Endodermal cell (in vitro differentiated cells): ENCODE measurements at regions not wholly inside any gene's neighbourhood (a gene's known extent, or its start where the extent isn't known, plus 50 kb on each side); places are given as distances from the start of the nearest gene placed in this dataset.

ENCODE experiments used
- DNase-seq: peaks from one replicate; pipeline ENCODE4 v3.0.0-alpha.2; 2017
- H3K27ac ChIP-seq: 2 replicates; pipeline ENCODE4 v1.5.1; 2013; ENCODE audit warnings: mild to moderate bottlenecking, low read depth, low read length, moderate library complexity
- H3K27me3 ChIP-seq: 2 replicates; pipeline ENCODE4 v1.6.1; 2013; ENCODE audit warnings: mild to moderate bottlenecking, low read length, moderate library complexity; ENCODE audit not compliant: insufficient read depth, control insufficient read depth, poor library complexity, severe bottlenecking
- H3K36me3 ChIP-seq: 2 replicates; pipeline ENCODE4 v1.7.0; 2013; ENCODE audit warnings: mild to moderate bottlenecking, low read length, moderate library complexity; ENCODE audit not compliant: control insufficient read depth, insufficient read depth
- H3K4me1 ChIP-seq: one replicate; pipeline ENCODE4 v1.7.0; 2013; ENCODE audit warnings: low read length; ENCODE audit not compliant: control insufficient read depth, insufficient read depth
- H3K4me3 ChIP-seq: 2 replicates; pipeline ENCODE4 v1.5.1; 2013; ENCODE audit warnings: mild to moderate bottlenecking, low read length, moderate library complexity
- H3K9ac ChIP-seq: 2 replicates; pipeline ENCODE4 v1.6.1; 2013; ENCODE audit warnings: mild to moderate bottlenecking, low read length, moderate library complexity; ENCODE audit not compliant: poor library complexity, severe bottlenecking; ENCODE audit errors: extremely low read depth
- H3K9me3 ChIP-seq: 2 replicates; pipeline ENCODE4 v1.6.1; 2013; ENCODE audit warnings: mild to moderate bottlenecking, low read length, moderate library complexity; ENCODE audit not compliant: control insufficient read depth
- H3K27ac Mint-ChIP-seq: 2 replicates; pipeline ENCODE4 v1.8.0; 2020; ENCODE audit warnings: mixed read lengths
- H3K27me3 Mint-ChIP-seq: 2 replicates; pipeline ENCODE4 v1.8.0; 2021; ENCODE audit warnings: mild to moderate bottlenecking, mixed read lengths; ENCODE audit not compliant: insufficient read depth
- H3K36me3 Mint-ChIP-seq: 2 replicates; pipeline ENCODE4 v1.8.0; 2020; ENCODE audit warnings: low read depth, mixed read lengths
- H3K4me1 Mint-ChIP-seq: 2 replicates; pipeline ENCODE4 v1.8.0; 2020; ENCODE audit warnings: mixed read lengths
- H3K4me3 Mint-ChIP-seq: 2 replicates; pipeline ENCODE4 v1.8.0; 2020; ENCODE audit warnings: mild to moderate bottlenecking, moderate library complexity, mixed read lengths
- H3K9me3 Mint-ChIP-seq: 2 replicates; pipeline ENCODE4 v1.8.0; 2020; ENCODE audit warnings: mild to moderate bottlenecking, mixed read lengths
- CTCF ChIP-seq: fragments of 200-600 bp; sonication (generic); conservative IDR thresholded peaks from 2 replicates; pipeline ENCODE4 v1.5.0; 2021; ENCODE audit warnings: antibody characterized with exemption, mild to moderate bottlenecking
- WGBS, 2 experiments: methylation state at CpG; one replicate each; pipeline versions ENCODE4 v1.1.5 to v1.1.7; 2013; ENCODE audit warnings: missing lambda C conversion rate in 2 of 2, mixed read lengths in 1 of 2; ENCODE audit not compliant: insufficient coverage in 1 of 2, insufficient read length in 1 of 2; 5-methylcytosine and 5-hydroxymethylcytosine counted together

- H3K36me3 Mint-ChIP-seq: no peaks in the 10 kb centered on the region
- Histone ChIP-seq H3K27ac (no peak overlapping the region), H3K4me1 (no peaks in the 10 kb centered on the region), H3K27me3 (no peaks in the 10 kb centered on the region), H3K4me3 (no peak overlapping the region), H3K9me3 (no peaks in the 10 kb centered on the region), H3K36me3 (no peaks in the 10 kb centered on the region), H3K9ac (no peak overlapping the region)
- H3K27ac Mint-ChIP-seq: no peak overlapping the region
- 100% methylated on average over 2 of the region's 2 CpGs; no CpG with 5 or more reads in 1 of the 2 experiments for WGBS, 2 experiments
- DNase-seq: no peak
- H3K9me3 Mint-ChIP-seq: no peaks in the 10 kb centered on the region
- TF ChIP-seq CTCF: no peak
- H3K27me3 Mint-ChIP-seq: no peaks in the 10 kb centered on the region
- peaks cover 4% of the 10 kb centered on the region for H3K4me1 Mint-ChIP-seq
- H3K4me3 Mint-ChIP-seq: no peak overlapping the region
These were observed 108.5 kb upstream of the EPHA6 start for GRCh38 chr3:96705895-96706294.

- Mint-ChIP-seq H3K27ac (no peak overlapping the region), H3K4me1 (no peaks in the 10 kb centered on the region), H3K27me3 (no peaks in the 10 kb centered on the region), H3K9me3 (no peaks in the 10 kb centered on the region), H3K36me3 (no peaks in the 10 kb centered on the region), H3K4me3 (no peak overlapping the region)
- no peak for TF ChIP-seq CTCF
- Histone ChIP-seq H3K4me1 (no peaks in the 10 kb centered on the region), H3K9me3 (no peaks in the 10 kb centered on the region), H3K9ac (no peak overlapping the region), H3K27ac (no peak overlapping the region), H3K4me3 (no peak overlapping the region), H3K27me3 (no peaks in the 10 kb centered on the region), H3K36me3 (no peaks in the 10 kb centered on the region)
- no peak for DNase-seq
These were observed 107.9 kb upstream of the EPHA6 start for GRCh38 chr3:96706509-96706908.

- Histone ChIP-seq H3K9ac (no peak overlapping the region), H3K27ac (no peak overlapping the region), H3K4me1 (no peaks in the 10 kb centered on the region), H3K4me3 (no peak overlapping the region), H3K27me3 (no peaks in the 10 kb centered on the region), H3K9me3 (no peaks in the 10 kb centered on the region), H3K36me3 (no peaks in the 10 kb centered on the region)
- Mint-ChIP-seq H3K4me3 (no peak overlapping the region), H3K4me1 (no peaks in the 10 kb centered on the region), H3K9me3 (no peaks in the 10 kb centered on the region), H3K27me3 (no peaks in the 10 kb centered on the region), H3K36me3 (no peaks in the 10 kb centered on the region), H3K27ac (no peak overlapping the region)
- no peak for TF ChIP-seq CTCF
- no peak for DNase-seq
- WGBS, 2 experiments: 85% methylated on average over 2 of the region's 2 CpGs; no CpG with 5 or more reads in 1 of the 2 experiments
These were observed 102.6 kb upstream of the EPHA6 start for GRCh38 chr3:96711816-96712215.
